ENCODE measurements at regions not wholly inside any gene's neighbourhood (a gene's known extent, or its start where the extent isn't known, plus 50 kb on each side); places are given as distances from the start of the nearest gene placed in this dataset.

DNA sequence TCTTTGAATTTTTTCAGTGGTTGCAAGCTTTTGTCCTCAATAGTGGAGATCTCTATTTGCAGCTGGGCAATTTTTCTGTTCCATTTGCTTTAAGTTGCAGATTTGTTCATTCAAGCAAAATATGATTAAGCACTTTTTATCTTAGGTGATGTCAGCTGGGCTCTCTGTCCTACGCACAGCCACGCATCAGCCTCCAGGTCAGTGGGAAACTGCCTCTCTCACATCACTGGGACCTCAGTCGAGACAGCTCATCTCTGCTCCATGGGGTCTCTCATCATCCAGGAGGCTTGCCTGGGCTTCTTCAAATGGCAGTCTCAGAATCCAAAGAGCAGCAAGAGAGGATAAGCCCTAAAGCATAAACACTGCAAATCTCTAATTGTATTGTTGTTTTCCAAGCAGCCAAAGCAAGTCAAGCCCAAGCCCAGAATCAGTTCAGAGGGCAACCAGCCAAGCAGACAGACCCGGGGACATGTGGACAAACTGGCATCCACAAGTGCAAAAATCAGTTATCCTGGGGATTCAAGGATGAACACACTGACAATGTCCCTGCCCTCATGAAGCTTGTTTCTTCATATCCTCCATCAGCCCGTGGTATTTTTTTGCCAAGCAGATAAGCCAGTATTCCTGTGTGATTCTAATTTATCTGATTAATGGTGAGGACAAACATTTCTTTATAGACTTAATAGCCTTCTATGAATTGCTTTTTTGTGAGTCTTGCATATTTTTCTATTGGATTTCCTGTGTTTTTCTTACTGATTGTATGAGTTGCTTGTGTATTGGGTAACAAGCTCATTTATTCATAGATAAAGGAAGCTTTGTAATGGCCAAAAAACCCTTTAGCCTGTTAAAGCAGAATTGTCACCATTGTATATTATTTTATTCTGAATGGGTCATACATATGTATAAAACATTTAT, 262.5 kb downstream of the GXYLT1 start:
- no peak for DNase-seq

DNA sequence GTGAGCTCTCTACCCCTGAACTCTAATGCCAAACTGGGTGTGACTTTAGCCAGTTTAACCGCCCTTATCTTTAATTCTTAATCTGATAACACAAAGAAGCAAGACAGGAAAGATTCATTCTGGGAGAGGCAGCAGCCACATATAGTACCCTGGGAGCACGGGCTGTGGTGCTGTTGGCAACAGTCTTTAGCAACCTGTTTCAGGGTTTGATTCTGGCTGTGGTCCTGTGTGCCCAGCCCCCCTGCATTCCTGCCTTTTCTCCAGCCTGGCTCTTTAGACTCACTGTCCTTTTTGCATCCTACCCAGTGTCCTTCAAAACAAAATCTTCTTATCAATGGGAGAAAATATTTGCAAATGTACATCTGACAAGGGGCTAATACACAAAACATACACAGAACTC, 275.2 kb downstream of the GXYLT1 start:
- no peak for DNase-seq

DNA sequence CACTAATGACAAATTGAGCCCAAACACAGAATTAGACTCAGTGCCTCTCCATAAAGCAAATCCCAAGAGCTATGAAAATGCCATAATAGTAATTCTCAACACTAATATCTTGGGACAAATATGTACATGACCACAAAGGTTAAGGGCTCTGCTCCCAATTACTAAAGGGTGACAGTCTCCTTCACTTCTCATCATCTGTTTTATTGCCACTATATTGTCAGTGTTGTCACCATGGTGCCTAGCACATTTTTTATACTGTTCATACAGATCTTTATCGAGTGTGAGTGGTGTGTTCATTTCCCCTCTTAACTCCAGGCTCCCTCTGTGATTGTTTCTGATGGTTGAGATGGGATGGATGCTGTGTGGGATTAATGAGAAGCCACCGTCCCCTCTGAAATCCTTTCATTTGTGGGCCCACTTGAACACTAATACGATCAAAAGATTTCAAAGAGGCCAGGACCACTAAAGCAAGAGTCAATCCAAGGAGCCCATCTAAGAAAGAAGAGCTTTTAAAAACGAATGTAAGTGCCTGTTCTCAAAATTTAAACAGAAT, 277.7 kb downstream of the GXYLT1 start:
- no peak for DNase-seq

DNA sequence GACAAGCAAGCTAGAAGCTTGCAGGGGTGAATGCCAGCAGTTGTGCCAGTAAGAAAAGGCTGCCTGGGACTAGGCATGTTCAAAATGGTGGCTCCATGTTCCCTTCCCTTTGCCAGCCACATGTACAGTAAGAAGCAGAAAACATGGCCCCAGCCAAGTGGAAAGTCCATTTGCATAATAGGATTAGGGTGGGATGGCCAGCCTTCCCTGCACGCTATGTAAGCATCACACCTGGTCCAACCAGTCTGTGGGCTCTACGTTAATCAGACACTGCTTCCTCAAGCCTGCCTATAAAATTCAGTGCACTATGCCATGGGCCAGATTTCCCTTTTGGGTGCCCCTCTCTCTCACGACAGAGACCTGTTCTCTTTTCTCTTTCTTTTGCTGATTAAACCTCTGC, 288.4 kb downstream of the GXYLT1 start:
- DNase-seq, result no peak

DNA sequence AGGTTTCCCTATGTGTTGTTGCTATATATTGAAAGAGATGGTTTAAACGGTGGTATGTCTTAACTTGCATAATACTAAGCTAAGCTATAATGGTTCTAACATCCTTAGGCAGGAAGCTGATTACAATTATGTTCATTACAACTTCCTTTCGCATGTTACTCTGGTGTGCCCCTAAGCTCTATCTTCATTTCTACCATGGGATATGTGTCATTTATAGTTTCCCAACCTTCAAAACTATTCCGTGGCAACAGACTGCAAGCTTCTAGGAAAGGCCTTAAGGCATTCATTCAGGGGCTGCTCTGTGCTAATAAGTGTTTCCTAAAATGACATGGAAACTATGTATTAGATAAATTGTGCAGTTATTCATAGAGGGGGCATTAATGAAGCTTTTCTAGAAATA, 294.6 kb downstream of the GXYLT1 start:
- no peak for DNase-seq

DNA sequence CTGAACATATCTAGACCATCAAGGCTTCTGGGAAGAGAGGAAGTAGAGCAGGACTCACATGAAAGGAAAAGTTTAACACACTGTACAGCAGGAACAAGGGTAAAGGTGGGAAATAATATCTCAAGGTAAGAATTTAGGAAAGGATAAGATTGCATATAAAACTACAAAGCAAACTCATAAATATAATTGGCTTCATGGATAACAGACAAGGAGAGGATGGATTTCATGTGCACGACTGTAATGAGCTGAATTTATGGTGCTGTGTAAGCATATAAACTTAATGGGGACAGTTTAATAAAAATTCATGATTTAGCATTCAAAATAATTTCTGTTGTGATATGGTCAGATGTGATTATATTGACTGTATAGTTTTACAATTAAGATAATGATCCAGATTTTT, 298.0 kb downstream of the GXYLT1 start:
- DNase-seq, result no peak

DNA sequence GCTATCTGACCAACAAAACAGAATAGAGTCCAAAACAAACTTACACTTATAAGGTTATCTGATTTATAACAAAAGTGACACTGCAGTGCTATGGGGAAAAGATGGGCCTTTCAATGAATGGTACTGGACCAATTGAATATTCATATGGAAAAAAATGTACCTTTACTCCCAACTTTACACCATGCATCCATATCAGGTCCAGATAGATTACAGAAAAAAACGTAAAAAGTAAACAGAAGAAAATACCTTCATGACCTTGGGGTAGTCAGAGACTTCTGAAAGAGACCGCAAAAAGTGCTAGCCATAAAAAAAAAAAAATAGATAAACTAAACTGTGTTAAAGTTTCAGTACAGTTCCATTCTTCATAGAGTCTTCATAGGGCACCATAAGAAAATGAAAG, 308.3 kb downstream of the GXYLT1 start:
- no peak for DNase-seq

DNA sequence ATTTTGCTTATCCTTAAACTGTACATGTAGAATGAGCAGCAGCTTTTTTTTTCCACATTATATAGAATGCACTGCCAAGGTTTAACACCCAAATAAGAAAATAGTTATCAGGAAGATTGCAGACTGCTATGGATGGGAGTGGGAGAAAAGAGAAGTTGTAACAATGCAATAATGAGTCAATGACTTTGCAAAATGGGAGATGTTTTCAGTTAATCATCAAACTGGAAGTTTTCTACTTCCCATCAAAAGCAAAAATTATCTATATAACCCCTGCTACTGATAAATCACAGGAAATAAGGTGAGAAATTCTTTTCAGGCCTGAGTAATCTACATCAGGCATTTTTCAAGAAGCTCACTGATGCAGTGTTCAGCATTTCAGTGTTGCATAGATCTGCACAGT, 309.1 kb downstream of the GXYLT1 start:
- peak; percentile 69 for DNase-seq

DNA sequence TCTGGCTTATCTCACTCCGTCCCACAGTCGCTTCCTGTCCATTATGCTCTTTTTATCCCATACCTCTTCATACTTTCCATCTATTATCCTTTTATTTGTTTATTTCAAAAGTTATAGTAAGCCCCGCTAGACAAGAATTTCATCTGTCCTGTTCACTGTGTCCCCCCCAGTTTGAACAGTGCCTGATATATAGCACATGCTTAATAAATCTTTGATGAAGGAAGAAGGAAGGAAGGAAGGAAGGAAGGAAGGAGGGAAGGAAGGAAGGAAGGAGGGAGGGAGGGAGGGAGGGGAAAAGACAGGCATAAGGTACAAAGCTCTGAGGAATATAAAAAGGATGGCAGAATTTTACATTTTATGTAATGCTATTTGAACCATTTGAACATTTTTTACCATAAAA, 324.7 kb downstream of the GXYLT1 start:
- no peak for DNase-seq

DNA sequence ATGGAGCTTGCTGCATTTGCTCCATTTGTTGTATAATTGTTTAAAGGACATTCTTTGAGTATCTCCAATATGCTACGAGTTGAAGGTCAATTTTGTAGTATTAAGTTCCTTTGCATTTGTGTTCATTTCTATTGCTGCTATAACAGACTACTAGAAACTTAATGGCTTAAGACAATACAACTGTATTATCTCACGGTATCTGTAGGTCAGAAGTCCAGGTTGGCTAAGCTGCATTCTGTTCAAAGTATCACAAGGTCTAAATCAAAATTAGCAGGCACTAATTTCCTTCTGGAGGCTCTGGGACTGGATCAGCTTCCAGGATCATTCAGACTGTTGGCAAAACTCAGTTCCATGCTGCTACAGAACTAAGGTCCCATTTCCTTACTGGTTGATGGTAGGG, 340.6 kb downstream of the GXYLT1 start:
- DNase-seq, result no peak

DNA sequence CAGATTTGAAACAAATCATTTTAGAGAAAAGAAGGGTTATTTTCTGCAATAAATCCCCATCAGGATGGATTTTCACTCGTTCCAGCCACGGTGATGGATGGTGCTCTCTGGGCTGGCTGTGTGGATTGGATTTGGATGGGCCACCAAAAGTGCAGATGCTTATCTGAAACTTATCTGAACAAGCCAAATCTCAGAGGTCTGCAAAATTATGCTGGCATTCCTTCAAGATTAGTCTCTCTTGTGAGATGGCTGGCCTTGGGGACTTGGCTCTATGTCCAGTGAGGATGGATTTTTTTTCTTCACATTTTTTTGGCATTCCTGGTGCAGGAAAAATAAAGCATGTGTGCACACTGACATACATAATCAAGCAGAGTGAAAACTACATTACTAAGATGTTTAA, 341.9 kb downstream of the GXYLT1 start:
- no peak for DNase-seq

DNA sequence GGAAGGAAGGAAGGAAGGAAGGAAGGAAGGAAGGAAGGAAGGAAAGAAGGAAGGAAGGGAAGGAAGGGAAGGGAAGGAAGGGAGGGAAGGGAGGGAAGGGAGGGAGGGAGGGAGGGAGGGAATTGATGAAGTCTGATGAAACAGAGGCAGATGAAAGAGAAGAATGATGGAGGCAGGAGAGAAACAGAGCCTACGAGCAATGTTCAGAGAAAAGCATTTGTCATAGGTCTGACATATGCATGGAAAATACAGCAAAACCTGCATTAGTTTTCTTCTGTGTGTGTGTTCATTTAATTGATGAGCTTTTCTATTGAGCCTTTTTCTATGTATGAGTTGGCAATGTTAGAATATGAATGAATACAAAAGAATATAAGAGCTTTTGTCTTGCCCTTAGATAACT, 343.4 kb downstream of the GXYLT1 start:
- DNase-seq, result no peak

DNA sequence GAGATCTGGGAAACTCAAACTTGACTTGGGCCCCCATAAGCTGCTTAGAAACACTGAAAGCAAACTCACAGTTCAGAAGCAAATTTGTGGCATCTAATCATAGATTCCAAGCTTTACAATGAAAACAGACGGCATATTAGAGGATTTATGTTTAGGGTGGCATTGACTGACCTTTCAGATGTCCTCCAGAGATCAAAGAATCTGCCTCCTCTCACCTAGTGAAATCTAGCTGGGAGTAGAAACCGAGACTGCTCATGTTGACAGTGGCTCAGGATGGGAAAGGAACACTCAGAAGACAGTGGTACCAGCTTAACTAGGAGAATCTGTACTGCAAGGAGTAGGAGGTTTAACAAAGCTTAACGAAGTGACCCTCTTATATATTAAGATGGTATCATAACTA, 345.0 kb downstream of the GXYLT1 start:
- DNase-seq, result no peak

DNA sequence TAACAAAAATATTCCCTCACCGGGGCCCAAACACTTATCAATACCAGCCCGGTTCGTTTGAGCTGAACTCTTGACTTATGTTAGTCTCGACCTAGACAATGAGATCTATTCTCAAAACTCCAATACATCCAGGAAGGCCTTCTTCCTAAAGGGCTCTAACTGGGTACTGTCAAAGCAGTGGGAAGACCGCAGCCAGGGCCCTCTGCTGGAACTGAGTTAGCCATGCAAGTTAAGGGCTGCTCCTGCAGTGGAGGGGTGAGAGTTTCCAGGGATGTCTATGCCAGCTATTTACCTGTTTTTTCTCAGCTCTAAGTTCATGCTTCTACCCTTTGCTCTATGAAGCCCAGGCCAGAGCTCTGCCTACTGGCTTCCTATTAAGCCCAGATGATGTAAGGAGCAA, 348.8 kb downstream of the GXYLT1 start:
- DNase-seq, result no peak

DNA sequence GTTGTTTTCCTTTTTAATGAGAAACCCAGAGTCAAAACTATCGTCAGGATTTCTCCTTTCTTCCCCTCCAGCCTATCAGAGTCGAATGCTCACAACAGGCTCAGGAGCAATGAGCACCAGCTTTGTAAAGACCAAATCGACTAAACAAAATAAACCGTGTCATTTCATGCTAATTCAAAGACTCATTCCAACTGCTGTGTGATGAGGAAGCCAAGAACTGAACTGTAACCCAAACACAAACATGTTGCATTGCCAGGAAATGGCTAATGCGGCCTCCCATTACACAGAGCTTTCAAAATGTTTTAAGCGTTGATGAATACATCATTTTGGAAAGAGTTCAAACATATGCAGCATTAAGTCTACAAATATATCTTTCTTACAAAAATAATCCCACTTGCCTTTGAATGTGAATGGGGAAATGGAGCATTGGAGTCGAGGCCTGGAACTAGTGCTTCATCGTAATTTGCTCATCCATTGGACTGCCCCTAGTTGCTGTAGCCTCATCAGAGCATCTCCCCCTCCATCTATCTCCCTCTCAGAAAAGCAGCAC, 349.5 kb downstream of the GXYLT1 start:
- DNase-seq, result no peak

DNA sequence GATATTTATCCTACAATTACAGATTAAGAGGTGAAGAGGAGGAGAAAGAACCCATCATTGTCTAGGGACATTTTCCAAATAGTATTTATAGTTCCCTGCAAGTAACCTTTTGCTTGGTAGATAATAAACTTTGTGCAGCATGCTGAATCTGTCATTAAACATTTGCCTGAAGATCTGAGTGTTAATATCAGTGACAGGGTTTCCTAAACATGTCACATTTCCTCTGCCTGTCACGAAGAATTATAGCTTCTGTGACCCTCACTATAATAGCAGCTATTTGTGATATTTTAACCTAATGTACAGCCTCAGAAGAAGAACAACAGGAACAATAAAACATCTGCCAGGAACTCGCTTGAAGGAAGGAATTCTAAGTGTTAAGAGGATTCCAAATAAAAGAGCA, 350.3 kb downstream of the GXYLT1 start:
- no peak for DNase-seq

DNA sequence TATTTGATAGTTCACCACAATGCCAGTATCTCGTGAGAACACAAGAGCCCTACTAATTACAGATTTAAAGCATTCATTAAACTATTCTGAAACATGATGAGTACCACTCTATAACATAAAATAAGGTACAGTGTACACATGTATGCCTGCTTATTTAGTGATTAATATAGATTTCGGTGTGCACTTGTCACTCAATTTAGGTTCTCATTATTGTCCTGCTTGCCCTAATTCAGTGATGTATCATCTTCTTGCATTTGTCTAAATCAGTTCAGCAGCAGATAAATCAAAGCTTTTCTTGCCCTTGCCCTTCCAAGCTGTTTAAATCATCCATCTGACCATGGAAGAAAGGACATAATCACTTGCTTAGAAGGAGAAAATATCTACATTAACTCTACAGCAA, 359.7 kb downstream of the GXYLT1 start:
- DNase-seq, result no peak

DNA sequence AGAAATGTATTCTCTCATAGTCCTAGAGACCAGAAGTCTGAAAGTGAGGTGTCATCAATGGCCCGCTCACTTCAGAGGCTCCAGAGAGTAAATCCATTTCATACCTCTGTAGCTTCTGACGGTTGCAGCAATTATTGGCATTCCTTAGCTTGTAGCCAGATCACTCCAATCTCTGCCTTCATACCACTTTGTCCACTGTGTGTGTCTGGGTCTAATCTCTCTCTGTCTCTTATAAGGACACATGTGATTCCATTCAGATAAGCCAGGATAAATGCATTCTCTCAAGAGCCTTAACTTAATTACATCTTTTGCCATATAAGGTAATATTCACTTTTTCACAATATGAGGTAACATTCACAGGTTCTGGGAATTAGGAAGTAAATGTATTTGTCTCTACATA, 365.7 kb downstream of the GXYLT1 start:
- DNase-seq, result no peak

DNA sequence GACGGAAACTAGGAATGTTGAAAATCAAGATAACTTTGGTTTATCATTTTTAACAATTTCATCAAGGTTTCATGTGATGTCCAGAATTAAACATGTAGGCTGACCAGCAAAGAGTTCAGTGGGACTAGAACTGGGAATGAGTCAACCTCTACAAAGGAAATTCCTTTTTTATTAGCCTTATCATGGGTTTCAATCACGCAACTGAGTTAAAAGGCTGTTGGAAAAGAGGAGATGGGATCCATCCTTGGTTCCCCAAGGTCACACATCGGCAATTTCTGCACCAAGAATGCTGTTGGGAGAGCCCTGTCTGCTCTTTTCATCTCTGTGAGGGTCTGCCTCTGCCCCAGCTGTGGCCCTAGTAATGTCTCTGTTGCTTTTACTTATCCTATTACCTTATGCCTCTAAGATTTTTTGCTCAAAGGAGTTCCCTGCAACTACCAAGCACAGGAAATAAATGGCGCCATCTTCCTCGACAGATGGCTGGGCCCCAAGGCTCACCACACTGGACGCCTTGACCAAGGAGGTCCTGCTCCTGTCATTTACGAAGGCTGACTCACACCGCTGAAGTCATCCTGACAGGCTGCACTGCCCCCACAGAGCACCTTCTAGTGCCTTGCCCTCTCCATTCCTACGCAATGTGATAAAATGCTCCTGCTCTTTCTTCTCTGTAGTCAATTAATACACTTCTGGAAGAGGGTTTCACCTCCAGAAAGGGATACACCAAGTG, 367.4 kb downstream of the GXYLT1 start:
- no peak for DNase-seq

DNA sequence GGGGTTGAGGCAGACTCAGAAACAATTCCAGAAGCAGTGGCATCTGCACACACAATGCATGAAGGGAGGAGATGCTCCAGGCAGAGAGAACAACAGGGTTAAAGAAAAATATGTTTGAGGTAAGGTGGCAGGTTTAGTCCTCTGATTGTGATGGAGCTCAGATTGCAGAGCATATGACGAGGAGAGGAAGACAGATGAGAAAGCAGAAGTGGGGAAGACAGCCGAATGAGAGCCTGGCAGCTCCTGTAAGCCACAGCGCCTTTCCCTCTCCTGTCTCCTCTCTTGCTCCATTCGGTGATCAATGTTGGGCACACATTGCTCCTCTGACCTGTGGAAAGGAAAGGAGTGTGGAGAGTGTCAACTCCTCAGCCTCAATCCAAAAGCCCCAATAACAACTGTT, 372.2 kb downstream of the GXYLT1 start:
- DNase-seq, result no peak

DNA sequence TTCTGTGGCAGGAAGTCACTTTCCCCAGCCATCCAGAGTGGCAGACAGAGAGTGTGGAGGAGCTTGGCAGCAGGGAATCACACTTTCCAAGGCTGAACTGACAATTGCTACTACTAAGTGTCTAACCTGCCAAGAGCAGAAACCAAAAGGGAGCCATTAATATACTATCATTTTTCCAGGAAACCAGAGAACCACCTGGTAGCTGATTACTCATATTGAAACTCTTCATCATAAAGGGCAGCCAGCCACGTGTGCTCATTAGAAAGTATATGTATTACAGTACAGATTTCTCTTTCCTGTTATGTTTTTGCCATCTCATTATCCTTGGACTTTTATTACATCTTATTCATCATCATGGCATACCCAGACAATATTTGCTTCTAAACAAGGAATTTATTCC, 374.9 kb downstream of the GXYLT1 start:
- no peak for DNase-seq

DNA sequence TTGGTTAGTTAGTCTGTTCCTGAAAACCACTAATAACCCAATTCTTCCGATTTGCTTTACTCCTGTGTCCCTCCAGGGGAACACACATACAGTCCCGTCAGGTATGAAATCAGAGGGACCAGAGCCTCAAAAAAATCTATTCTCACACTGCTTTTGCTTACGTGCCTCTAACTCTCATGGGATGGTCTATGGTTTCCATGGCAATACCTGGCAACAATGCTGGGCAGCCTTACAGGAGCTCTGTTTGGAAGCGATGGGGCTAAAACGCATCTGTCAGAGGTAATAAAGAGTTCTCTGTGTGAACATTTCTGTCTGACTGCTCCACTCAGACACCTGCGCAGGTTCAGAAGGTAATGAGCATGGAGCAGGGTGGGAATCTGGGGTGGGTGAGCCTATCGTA, 376.2 kb downstream of the GXYLT1 start:
- no peak for DNase-seq

DNA sequence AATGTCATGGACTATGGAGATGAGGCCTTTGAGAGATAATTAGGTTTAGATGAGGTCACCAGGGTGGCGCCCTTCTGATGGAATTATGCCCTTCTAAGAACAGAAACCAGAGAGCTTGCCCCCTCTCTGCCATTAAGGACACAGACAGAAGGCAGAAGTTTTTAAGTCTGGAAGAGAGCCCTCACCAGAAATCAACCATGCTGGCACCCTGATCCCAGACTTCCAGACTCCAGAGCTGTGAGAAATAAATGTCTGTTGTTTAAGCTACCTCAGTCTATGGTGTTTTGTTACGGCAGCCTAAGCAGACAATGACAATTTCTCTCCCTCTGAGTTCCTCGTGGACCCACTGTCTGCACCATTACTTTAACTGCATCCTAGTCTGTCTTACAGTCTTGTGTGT, 382.0 kb downstream of the GXYLT1 start:
- no peak for DNase-seq

DNA sequence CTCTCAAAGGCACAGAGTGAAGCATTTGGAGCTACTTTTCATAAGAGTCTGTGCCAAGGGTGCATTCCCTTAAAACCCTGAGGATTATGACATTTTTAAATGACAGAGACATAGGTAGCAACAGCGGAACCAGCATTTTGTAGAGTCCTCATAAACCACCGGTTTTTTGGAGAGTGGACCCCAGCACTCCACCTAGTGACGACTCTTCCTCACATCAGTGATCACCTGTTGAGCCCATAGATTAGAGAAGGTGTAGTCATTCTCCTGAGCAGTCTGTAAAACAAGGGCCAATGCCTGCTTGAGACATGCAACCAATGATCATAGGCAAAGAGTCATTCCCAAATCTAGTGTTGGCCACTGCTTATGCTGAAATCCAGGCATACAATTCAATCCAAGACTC, 399.1 kb downstream of the GXYLT1 start:
- no peak for DNase-seq

Measured in inflammatory macrophage treated with lipopolysaccharide for 4 hours (primary cell).